AML-193 (cell line): ENCODE measurements at regions not wholly inside any gene's neighbourhood (a gene's known extent, or its start where the extent isn't known, plus 50 kb on each side); places are given as distances from the start of the nearest gene placed in this dataset.

Experiments
- DNase-seq, 2 experiments: peaks; one replicate each; lab custom pipeline; 2025; lab: John Stamatoyannopoulos, UW

GRCh38 chr17:77379065-77379428 is 238.3 kb downstream of the SEC14L1 start:
- no peak for DNase-seq

GRCh38 chr17:77379832-77380231 is 239.1 kb downstream of the SEC14L1 start:
- no peak for DNase-seq

GRCh38 chr17:77380395-77381184 is 239.8 kb downstream of the SEC14L1 start:
- DNase-seq = no peak

- no peak for DNase-seq
Measured at GRCh38 chr17:77381185-77381700, 240.5 kb downstream of the SEC14L1 start.

GRCh38 chr17:77381731-77382130 is 241.0 kb downstream of the SEC14L1 start:
- DNase-seq = no peak

GRCh38 chr17:77382356-77382911 is 241.7 kb downstream of the SEC14L1 start:
- no peak for DNase-seq

GRCh38 chr17:77382966-77383612 is 242.3 kb downstream of the SEC14L1 start:
- DNase-seq = no peak

- no peak for DNase-seq
Measured at GRCh38 chr17:77383613-77384608, 243.1 kb downstream of the SEC14L1 start.

- no peak for DNase-seq
Measured at GRCh38 chr17:77385750-77386501, 245.2 kb downstream of the SEC14L1 start.

GRCh38 chr17:77386502-77387192 is 245.9 kb downstream of the SEC14L1 start:
- no peak for DNase-seq

GRCh38 chr17:77387891-77388290 is 247.1 kb downstream of the SEC14L1 start:
- DNase-seq = no peak

- DNase-seq = no peak
Measured at GRCh38 chr17:77388384-77389306, 247.9 kb downstream of the SEC14L1 start.

- DNase-seq = no peak
Measured at GRCh38 chr17:77390870-77391269, 250.1 kb downstream of the SEC14L1 start.

GRCh38 chr17:77391668-77392375 is 251.1 kb downstream of the SEC14L1 start:
- DNase-seq = no peak

- DNase-seq = no peak
Measured at GRCh38 chr17:77392376-77393273, 251.9 kb downstream of the SEC14L1 start.

- no peak for DNase-seq
Measured at GRCh38 chr17:77393274-77393600, 252.5 kb downstream of the SEC14L1 start.

GRCh38 chr17:77393867-77394539 is 253.2 kb downstream of the SEC14L1 start:
- no peak for DNase-seq
